Nephron progenitor cell (in vitro differentiated cells): ENCODE measurements at regions not wholly inside any gene's neighbourhood (a gene's known extent, or its start where the extent isn't known, plus 50 kb on each side); places are given as distances from the start of the nearest gene placed in this dataset.

ENCODE experiments used
- DNase-seq: peaks from one replicate; pipeline ENCODE4 v3.0.0; 2021
- H3K27ac Mint-ChIP-seq: 2 replicates; pipeline ENCODE4 v1.8.0; 2021; ENCODE audit warnings: mild to moderate bottlenecking, moderate library complexity, mixed read lengths
- H3K27me3 Mint-ChIP-seq: 2 replicates; pipeline ENCODE4 v1.8.0; 2021; ENCODE audit warnings: mild to moderate bottlenecking, low read depth, mixed read lengths; ENCODE audit not compliant: poor library complexity
- H3K36me3 Mint-ChIP-seq: 2 replicates; pipeline ENCODE4 v1.8.0; 2021; ENCODE audit warnings: low read depth, mixed read lengths
- H3K4me1 Mint-ChIP-seq: 2 replicates; pipeline ENCODE4 v1.8.0; 2021; ENCODE audit warnings: mixed read lengths
- H3K4me3 Mint-ChIP-seq: 2 replicates; pipeline ENCODE4 v1.8.0; 2021; ENCODE audit warnings: mild to moderate bottlenecking, moderate library complexity, mixed read lengths
- H3K9me3 Mint-ChIP-seq: 2 replicates; pipeline ENCODE4 v1.8.0; 2021; ENCODE audit warnings: mild to moderate bottlenecking, moderate library complexity, mixed read lengths
- TF ChIP-seq, protein P1 (sequence below): fragments of 200-600 bp; sonication (generic); IDR thresholded peaks from 2 replicates; pipeline ENCODE4 v1.5.0; 2021; ENCODE audit warnings: antibody characterized with exemption

DNA sequence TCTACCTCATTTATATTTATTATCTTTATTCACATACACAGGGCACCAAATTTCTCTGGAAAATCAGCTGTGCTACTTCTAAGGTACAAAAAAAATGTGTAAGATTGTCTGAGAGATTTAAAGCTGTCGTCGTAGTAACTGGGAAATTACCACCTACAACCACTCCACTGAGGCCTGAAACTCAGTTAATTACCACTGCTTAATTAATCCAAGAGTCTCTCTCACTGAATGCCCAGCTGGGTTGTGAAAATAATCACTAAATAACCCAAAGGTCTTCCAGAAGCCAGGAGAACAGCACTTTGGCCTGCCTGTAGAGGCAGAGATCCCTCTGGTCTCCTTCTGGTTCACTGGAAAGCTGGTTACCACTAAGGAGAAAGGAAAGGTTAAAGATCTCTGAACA is 207.2 kb upstream of the TMPO start:
- TF ChIP-seq, protein P1, sequence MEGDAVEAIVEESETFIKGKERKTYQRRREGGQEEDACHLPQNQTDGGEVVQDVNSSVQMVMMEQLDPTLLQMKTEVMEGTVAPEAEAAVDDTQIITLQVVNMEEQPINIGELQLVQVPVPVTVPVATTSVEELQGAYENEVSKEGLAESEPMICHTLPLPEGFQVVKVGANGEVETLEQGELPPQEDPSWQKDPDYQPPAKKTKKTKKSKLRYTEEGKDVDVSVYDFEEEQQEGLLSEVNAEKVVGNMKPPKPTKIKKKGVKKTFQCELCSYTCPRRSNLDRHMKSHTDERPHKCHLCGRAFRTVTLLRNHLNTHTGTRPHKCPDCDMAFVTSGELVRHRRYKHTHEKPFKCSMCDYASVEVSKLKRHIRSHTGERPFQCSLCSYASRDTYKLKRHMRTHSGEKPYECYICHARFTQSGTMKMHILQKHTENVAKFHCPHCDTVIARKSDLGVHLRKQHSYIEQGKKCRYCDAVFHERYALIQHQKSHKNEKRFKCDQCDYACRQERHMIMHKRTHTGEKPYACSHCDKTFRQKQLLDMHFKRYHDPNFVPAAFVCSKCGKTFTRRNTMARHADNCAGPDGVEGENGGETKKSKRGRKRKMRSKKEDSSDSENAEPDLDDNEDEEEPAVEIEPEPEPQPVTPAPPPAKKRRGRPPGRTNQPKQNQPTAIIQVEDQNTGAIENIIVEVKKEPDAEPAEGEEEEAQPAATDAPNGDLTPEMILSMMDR = no peak
- Mint-ChIP-seq H3K27ac (peak overlapping the region; percentile 16), H3K4me3 (no peak overlapping the region), H3K36me3 (no peaks in the 10 kb centered on the region), H3K27me3 (peaks cover 2% of the 10 kb centered on the region), H3K4me1 (no peaks in the 10 kb centered on the region), H3K9me3 (peaks cover 13% of the 10 kb centered on the region)
- DNase-seq = no peak

DNA sequence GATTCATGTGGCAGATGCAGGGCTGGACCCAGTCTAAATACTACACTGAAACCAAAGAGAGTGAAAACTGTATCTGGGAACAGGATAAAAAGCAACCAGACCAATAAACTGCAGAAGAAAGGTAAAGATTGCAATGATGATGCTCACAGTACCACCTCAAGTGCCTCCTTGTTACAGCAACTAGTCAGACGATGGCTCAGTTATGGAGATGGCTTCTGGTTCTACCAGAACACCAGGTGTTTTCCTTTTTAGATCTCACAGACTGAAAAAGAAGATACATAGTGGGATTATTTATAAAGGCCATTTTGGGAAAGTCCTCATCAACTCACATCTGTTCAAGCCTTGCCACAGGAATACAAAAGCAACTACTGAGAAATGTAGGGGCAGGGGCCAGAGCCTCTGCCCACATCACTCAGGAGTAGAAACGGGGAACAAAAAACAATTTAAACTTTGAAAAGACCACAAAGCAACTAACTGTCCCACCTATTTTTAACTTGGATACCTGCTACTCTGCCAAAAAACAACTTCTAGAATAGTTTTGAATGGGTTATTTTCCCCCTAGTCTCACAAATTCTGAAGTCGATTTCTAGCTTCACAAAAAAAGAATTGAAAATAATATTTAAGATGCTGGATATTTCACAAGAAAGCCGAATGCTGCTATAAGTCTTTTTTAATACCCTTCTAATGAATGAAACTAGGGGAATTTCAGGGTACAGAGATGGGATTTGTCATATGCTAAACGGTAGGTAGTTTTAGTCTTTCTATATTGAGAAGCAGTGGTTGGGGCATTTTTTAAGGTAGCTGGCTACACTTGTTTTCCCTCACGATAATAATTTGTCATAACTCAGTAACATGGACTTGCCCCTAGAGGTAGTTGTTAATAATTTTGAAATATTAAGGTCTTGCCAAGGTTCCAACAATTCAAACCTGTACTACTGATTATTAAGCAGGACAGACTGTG is 197.2 kb upstream of the TMPO start:
- Mint-ChIP-seq H3K4me3 (no peak overlapping the region), H3K9me3 (peaks cover 5% of the 10 kb centered on the region), H3K27me3 (peaks cover 7% of the 10 kb centered on the region), H3K36me3 (no peaks in the 10 kb centered on the region), H3K4me1 (no peaks in the 10 kb centered on the region), H3K27ac (no peak overlapping the region)
- DNase-seq = no peak
- TF ChIP-seq, protein P1 = no peak

DNA sequence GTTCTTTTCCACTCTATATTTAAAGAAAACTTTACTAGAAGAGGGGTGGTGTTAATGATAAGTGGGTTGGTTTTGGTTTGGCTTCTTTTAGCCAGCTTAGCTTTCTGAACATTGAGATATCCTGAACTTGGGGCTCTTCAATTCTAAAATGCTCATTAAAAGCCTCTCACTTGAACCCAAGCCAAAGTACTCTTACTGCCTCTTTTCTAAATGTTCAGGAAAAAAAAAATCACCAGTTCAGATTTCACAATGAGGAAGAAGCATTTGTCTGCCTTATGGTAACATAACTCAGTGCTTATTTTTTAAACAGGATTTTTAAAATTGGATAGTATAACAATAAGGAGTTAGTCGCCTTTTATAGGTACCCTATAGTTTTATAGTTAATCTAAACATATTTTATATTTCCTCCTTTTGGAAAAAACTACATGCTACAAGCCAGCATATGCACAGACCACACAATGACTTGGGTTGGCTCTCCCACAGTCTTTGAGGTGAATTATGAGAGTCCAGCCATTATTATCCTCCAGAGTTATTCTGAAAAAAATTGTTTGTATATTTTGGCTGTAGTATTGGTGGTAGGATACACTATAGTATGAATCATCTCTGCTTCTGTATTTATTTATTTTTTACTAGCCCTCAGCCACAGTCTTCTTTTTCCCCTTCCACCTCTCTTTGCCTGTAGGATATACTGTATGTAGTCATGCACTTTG is 195.5 kb upstream of the TMPO start:
- Mint-ChIP-seq H3K36me3 (no peaks in the 10 kb centered on the region), H3K27me3 (peaks cover 3% of the 10 kb centered on the region), H3K4me3 (no peak overlapping the region), H3K27ac (no peak overlapping the region), H3K9me3 (peaks cover 5% of the 10 kb centered on the region), H3K4me1 (no peaks in the 10 kb centered on the region)
- no peak for DNase-seq
- TF ChIP-seq, protein P1 = no peak

DNA sequence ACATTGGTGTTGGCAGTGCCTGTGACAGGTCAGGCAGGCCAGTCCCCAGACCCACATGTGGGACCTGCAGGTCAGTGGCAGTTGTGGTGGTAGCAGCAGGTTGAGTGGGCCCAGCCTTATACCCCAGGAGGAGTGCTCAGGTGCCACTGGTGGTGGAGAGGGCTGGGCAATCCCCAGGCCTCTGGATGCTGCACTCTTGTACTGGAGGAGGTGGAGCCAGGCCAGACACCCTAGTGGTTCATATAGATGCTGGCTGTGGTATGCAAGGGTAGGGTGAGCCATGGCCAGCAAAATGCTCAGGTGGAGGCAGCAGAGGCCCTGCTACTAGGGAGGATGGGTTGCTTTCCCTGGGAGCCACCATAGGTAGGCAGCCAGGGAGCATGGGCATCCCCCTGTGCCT is 190.4 kb upstream of the TMPO start:
- Mint-ChIP-seq H3K27ac (no peak overlapping the region), H3K4me1 (peaks cover 16% of the 10 kb centered on the region), H3K27me3 (peaks cover 3% of the 10 kb centered on the region), H3K9me3 (no peaks in the 10 kb centered on the region), H3K4me3 (no peak overlapping the region), H3K36me3 (no peaks in the 10 kb centered on the region)
- TF ChIP-seq, protein P1 = no peak
- no peak for DNase-seq

DNA sequence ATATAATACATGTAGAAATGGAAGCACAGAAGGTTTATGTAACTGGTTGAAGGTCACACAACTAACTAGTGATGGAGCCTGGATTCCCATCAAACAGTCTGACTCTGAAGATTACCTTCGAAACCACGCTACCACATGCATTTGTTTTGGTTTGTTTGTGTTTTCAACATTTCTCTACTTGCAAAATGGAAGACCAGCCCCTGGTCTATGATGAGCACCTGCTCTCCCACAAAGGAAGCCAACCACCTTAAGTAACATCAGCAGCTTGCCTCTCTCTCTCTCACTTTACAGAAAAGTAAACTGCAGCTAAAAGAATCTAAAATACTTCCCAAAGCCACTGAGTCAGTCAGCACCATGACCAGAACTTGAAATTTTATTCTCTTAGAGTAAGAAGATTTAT is 186.9 kb upstream of the TMPO start:
- TF ChIP-seq, protein P1 = no peak
- no peaks in the 10 kb centered on the region for H3K36me3 Mint-ChIP-seq
- peaks cover 16% of the 10 kb centered on the region for H3K4me1 Mint-ChIP-seq
- H3K27me3 Mint-ChIP-seq = peaks cover 3% of the 10 kb centered on the region
- no peak overlapping the region for H3K4me3 Mint-ChIP-seq
- H3K27ac Mint-ChIP-seq = no peak overlapping the region
- no peaks in the 10 kb centered on the region for H3K9me3 Mint-ChIP-seq
- DNase-seq = no peak
